Large intestine (tissue), 3 donors: ENCODE measurements at regions not wholly inside any gene's neighbourhood (a gene's known extent, or its start where the extent isn't known, plus 50 kb on each side); places are given as distances from the start of the nearest gene placed in this dataset.

Experiments
- DNase-seq, 2 donors: peaks; one replicate each; pipeline versions ENCODE4 v3.0.0 to v3.0.0-alpha.2; 2013
- H3K27ac ChIP-seq: one replicate; pipeline ENCODE4 v1.5.1; 2013; ENCODE audit warnings: low read length
- H3K27me3 ChIP-seq: 2 replicates; pipeline ENCODE4 v1.6.1; 2013; ENCODE audit warnings: low read length; ENCODE audit not compliant: control insufficient read depth, insufficient read depth
- H3K36me3 ChIP-seq: 2 replicates; pipeline ENCODE4 v1.6.1; 2013; ENCODE audit warnings: low read length; ENCODE audit not compliant: control insufficient read depth, insufficient read depth
- H3K4me1 ChIP-seq: one replicate; pipeline ENCODE4 v1.6.1; 2013; ENCODE audit warnings: low read length; ENCODE audit not compliant: control insufficient read depth, insufficient read depth
- H3K4me3 ChIP-seq: one replicate; pipeline ENCODE4 v1.5.1; 2013; ENCODE audit warnings: low read length
- H3K9me3 ChIP-seq: one replicate; pipeline ENCODE4 v1.6.1; 2013; ENCODE audit warnings: mild to moderate bottlenecking, low read depth, low read length, moderate library complexity; ENCODE audit not compliant: control insufficient read depth
- WGBS: methylation state at CpG from one replicate; pipeline ENCODE4 v1.1.5; 2013; ENCODE audit warnings: low lambda C conversion rate; ENCODE audit not compliant: insufficient coverage; 5-methylcytosine and 5-hydroxymethylcytosine counted together

GRCh38 chr5:82599030-82599429 is 320.9 kb upstream of the RPS23 start:
- peak in 1 of 2 donors; percentile 52 for DNase-seq
- Histone ChIP-seq H3K4me1 (peaks cover 29% of the 10 kb centered on the region), H3K4me3 (no peak overlapping the region), H3K27ac (peak overlapping the region; percentile 83), H3K36me3 (no peaks in the 10 kb centered on the region), H3K27me3 (no peaks in the 10 kb centered on the region), H3K9me3 (no peaks in the 10 kb centered on the region)
- 67% methylated on average over 1 of the region's 1 CpG for WGBS

GRCh38 chr5:82597437-82597836 is 319.3 kb upstream of the RPS23 start:
- Histone ChIP-seq H3K4me1 (peaks cover 40% of the 10 kb centered on the region), H3K27me3 (no peaks in the 10 kb centered on the region), H3K27ac (no peak overlapping the region), H3K9me3 (no peaks in the 10 kb centered on the region), H3K4me3 (no peak overlapping the region), H3K36me3 (no peaks in the 10 kb centered on the region)
- DNase-seq: no peak

- H3K36me3 ChIP-seq: no peaks in the 10 kb centered on the region
These were observed 318.3 kb upstream of the RPS23 start for GRCh38 chr5:82596451-82596850.

GRCh38 chr5:82595113-82595512 is 317.0 kb upstream of the RPS23 start:
- Histone ChIP-seq H3K27ac (peak overlapping the region; percentile 75), H3K9me3 (peaks cover 10% of the 10 kb centered on the region), H3K4me1 (peaks cover 27% of the 10 kb centered on the region), H3K36me3 (no peaks in the 10 kb centered on the region), H3K27me3 (no peaks in the 10 kb centered on the region), H3K4me3 (no peak overlapping the region)
- no CpG with 5 or more reads among the region's 4 CpGs for WGBS
- DNase-seq: peak; percentile 46 to 87

More at GRCh38 chr5:82596451-82596850, 318.3 kb upstream of the RPS23 start:
- 100% methylated on average over 1 of the region's 5 CpGs for WGBS
- Histone ChIP-seq H3K9me3 (no peaks in the 10 kb centered on the region), H3K27ac (no peak overlapping the region), H3K27me3 (no peaks in the 10 kb centered on the region), H3K4me1 (peaks cover 35% of the 10 kb centered on the region), H3K4me3 (no peak overlapping the region)
- DNase-seq: no peak

- no peaks in the 10 kb centered on the region for H3K36me3 ChIP-seq
- H3K27ac ChIP-seq: peak overlapping the region; percentile 75
- peaks cover 13% of the 10 kb centered on the region for H3K9me3 ChIP-seq
- no peak overlapping the region for H3K4me3 ChIP-seq
- H3K4me1 ChIP-seq: peaks cover 26% of the 10 kb centered on the region
- WGBS: no CpG with 5 or more reads among the region's 1 CpG
- peak; percentile 35 to 72 for DNase-seq
- H3K27me3 ChIP-seq: no peaks in the 10 kb centered on the region
These were observed 315.9 kb upstream of the RPS23 start for GRCh38 chr5:82594097-82594496.

GRCh38 chr5:82593481-82593880 is 315.3 kb upstream of the RPS23 start:
- no peaks in the 10 kb centered on the region for H3K36me3 ChIP-seq
- H3K27ac ChIP-seq: peak overlapping the region; percentile 75
- peaks cover 13% of the 10 kb centered on the region for H3K9me3 ChIP-seq
- H3K4me1 ChIP-seq: peaks cover 26% of the 10 kb centered on the region
- no peak for DNase-seq
- no CpG with 5 or more reads among the region's 1 CpG for WGBS
- H3K27me3 ChIP-seq: no peaks in the 10 kb centered on the region
- no peak overlapping the region for H3K4me3 ChIP-seq

- no peaks in the 10 kb centered on the region for H3K36me3 ChIP-seq
- H3K27ac ChIP-seq: no peak overlapping the region
- H3K9me3 ChIP-seq: peaks cover 13% of the 10 kb centered on the region
- peaks cover 38% of the 10 kb centered on the region for H3K4me1 ChIP-seq
- no peak overlapping the region for H3K4me3 ChIP-seq
- H3K27me3 ChIP-seq: no peaks in the 10 kb centered on the region
- DNase-seq: no peak
These were observed 312.9 kb upstream of the RPS23 start for GRCh38 chr5:82591021-82591515.

GRCh38 chr5:82590112-82590511 is 312.0 kb upstream of the RPS23 start:
- WGBS: no CpG with 5 or more reads among the region's 1 CpG
- H3K9me3 ChIP-seq: peaks cover 13% of the 10 kb centered on the region

GRCh38 chr5:82586661-82587310 is 308.6 kb upstream of the RPS23 start:
- H3K9me3 ChIP-seq: peaks cover 13% of the 10 kb centered on the region
- no peaks in the 10 kb centered on the region for H3K36me3 ChIP-seq
- peak overlapping the region; percentile 33 for H3K27ac ChIP-seq
- WGBS: 0% methylated on average over 1 of the region's 3 CpGs
- DNase-seq: peak in 1 of 2 donors; percentile 71
- no peaks in the 10 kb centered on the region for H3K27me3 ChIP-seq
- no peak overlapping the region for H3K4me3 ChIP-seq
- H3K4me1 ChIP-seq: peaks cover 13% of the 10 kb centered on the region

More at GRCh38 chr5:82590112-82590511, 312.0 kb upstream of the RPS23 start:
- H3K27ac ChIP-seq: no peak overlapping the region
- H3K36me3 ChIP-seq: no peaks in the 10 kb centered on the region
- no peak for DNase-seq
- H3K4me3 ChIP-seq: no peak overlapping the region
- no peaks in the 10 kb centered on the region for H3K27me3 ChIP-seq
- peaks cover 32% of the 10 kb centered on the region for H3K4me1 ChIP-seq

- WGBS: 50% methylated on average over 1 of the region's 2 CpGs
- H3K27ac ChIP-seq: peak overlapping the region; percentile 33
- H3K4me3 ChIP-seq: no peak overlapping the region
- peaks cover 13% of the 10 kb centered on the region for H3K4me1 ChIP-seq
- DNase-seq: peak in 1 of 2 donors; percentile 47
- H3K9me3 ChIP-seq: peaks cover 13% of the 10 kb centered on the region
- no peaks in the 10 kb centered on the region for H3K36me3 ChIP-seq
- no peaks in the 10 kb centered on the region for H3K27me3 ChIP-seq
These were observed 308.0 kb upstream of the RPS23 start for GRCh38 chr5:82586181-82586580.

GRCh38 chr5:82584631-82585030 is 306.5 kb upstream of the RPS23 start:
- no peaks in the 10 kb centered on the region for H3K9me3 ChIP-seq
- DNase-seq: no peak
- no peaks in the 10 kb centered on the region for H3K27me3 ChIP-seq
- H3K4me1 ChIP-seq: peaks cover 13% of the 10 kb centered on the region
- no CpG with 5 or more reads among the region's 4 CpGs for WGBS
- no peak overlapping the region for H3K4me3 ChIP-seq
- H3K27ac ChIP-seq: no peak overlapping the region
- H3K36me3 ChIP-seq: no peaks in the 10 kb centered on the region
